D721Med (cell line): ENCODE measurements at regions not wholly inside any gene's neighbourhood (a gene's known extent, or its start where the extent isn't known, plus 50 kb on each side); places are given as distances from the start of the nearest gene placed in this dataset.
"Not testable (repeated sequence)": the region's sequence is repeated elsewhere in the genome, so short reads cannot be mapped to it uniquely, and the experiment has no call there.

ENCODE experiments used
- DNase-seq: peaks from one replicate; pipeline ENCODE4 v3.0.0; 2011; ENCODE audit warnings: low spot score; ENCODE audit not compliant: insufficient read length
- FAIRE-seq: peaks from 2 replicates; lab custom pipeline; 2011; peaks lifted over from hg19 to GRCh38; lab: Jason Lieb, UNC
- TF ChIP-seq, protein P1 (sequence below): IDR thresholded peaks from 2 replicates; pipeline ENCODE4 v1.5.1; 2012; ENCODE audit warnings: mild to moderate bottlenecking, control low read depth; ENCODE audit not compliant: insufficient read depth; ENCODE audit errors: missing control alignments

- DNase-seq = no peak
- no peak for FAIRE-seq
- TF ChIP-seq, protein P1, sequence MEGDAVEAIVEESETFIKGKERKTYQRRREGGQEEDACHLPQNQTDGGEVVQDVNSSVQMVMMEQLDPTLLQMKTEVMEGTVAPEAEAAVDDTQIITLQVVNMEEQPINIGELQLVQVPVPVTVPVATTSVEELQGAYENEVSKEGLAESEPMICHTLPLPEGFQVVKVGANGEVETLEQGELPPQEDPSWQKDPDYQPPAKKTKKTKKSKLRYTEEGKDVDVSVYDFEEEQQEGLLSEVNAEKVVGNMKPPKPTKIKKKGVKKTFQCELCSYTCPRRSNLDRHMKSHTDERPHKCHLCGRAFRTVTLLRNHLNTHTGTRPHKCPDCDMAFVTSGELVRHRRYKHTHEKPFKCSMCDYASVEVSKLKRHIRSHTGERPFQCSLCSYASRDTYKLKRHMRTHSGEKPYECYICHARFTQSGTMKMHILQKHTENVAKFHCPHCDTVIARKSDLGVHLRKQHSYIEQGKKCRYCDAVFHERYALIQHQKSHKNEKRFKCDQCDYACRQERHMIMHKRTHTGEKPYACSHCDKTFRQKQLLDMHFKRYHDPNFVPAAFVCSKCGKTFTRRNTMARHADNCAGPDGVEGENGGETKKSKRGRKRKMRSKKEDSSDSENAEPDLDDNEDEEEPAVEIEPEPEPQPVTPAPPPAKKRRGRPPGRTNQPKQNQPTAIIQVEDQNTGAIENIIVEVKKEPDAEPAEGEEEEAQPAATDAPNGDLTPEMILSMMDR = no peak
Measured at GRCh38 chr4:26009502-26009901, 95.5 kb downstream of the SMIM20 start.

DNA sequence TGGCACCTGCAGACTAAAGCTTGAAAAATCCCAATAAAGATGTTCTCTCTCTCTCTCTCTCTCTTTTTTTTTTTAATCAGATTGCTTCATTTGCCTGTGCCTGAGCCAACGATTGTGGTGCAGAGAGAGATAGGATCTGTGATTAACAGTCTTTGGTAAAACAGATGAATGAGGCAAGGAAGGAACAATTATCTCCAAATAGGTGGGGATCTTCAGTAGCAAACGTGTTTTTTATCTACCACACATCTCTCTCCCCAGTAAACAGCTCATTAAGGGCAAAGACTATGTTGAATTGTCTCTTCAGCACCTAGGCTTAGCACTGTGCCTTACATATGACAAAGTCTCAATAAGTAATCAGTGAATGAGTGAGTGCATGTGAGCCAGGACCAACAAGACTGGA, 96.3 kb downstream of the SMIM20 start:
- FAIRE-seq = no peak
- TF ChIP-seq, protein P1 = no peak
- DNase-seq = no peak

- no peak for FAIRE-seq
- no peak for DNase-seq
- TF ChIP-seq, protein P1 = no peak
Measured at GRCh38 chr4:26013629-26014028, 99.6 kb downstream of the SMIM20 start.

GRCh38 chr4:26015133-26015651, 101.2 kb downstream of the SMIM20 start:
- FAIRE-seq (no peak), DNase-seq (no peak)

DNA sequence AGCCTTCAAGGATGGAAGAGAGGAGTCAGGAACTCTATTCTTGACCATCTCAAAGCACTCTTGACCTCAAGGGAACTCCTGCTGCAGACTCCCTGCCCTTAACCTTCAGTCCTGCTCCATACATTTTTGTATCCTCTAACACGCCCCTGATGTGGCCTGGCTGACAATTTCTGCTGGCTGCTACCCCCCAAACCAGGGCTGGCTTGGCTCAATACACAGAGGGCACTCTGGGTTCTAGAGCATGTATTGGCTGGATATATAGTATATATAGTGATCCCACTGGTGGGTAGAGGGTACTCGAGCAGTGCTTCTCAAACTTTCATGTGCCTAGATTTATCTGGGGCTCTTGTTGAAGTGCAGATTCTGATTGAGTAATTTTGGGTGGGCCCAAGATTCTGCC, 101.9 kb downstream of the SMIM20 start:
- no peak for DNase-seq
- FAIRE-seq = no peak
- TF ChIP-seq, protein P1 = no peak

More at GRCh38 chr4:26015133-26015651, 101.2 kb downstream of the SMIM20 start:
- TF ChIP-seq, protein P1 = no peak

DNA sequence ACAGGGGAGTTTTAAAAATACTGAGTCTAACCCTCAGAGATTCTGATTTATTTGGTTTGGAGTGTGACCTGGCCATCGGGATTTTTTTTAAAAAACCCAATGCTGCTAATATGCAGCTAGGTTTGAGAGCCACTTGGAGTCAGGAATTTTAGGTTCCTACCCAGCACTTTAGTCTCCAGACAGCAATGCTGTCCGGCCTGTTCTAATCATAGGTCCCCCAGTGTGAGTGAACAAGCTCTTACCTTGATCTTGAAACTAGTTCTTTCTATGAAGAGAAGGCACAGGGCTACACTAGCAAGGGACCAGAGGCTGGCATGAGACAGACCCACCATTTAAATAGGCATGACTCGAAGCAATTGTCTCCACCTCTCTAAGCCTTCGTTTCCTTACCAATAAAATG, 103.5 kb downstream of the SMIM20 start:
- TF ChIP-seq, protein P1 = no peak
- no peak for DNase-seq
- no peak for FAIRE-seq

DNA sequence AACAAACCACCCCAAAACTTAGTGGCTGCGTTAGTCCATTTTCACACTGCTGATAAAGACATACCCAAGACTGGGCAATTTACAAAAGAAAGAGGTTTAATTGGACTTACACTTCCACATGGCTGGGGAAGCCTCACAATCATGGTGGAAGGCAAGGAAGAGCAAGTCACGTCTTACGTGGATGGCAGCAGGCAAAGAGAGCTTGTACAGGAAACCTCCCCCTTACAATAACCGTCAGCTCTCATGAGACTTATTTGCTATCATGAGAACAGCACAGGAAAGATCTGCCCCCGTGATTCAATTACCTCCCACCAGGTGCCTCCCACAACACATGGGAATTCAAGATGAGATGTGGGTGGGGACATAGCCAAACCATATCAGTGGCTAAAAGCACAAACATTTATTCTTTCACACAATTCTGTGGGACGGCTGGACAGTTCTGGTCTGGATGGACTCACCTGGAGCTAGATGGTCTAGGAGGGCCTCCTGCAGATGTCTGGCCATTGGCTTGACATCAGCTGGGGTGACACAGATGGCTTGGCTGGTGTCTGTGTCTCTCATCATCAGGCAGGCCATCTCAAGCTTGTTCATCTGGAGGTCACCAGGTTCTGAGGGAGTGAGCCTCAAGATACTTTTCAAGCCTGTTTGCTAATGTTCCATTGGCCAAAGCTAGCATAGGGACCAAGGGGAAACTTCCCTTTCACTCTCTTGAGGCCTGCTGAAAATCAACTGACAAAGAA, 104.1 kb downstream of the SMIM20 start:
- not testable (repeated sequence) for FAIRE-seq, DNase-seq
